ENCODE measurements at regions not wholly inside any gene's neighbourhood (a gene's known extent, or its start where the extent isn't known, plus 50 kb on each side); places are given as distances from the start of the nearest gene placed in this dataset.
"Not testable (repeated sequence)": the region's sequence is repeated elsewhere in the genome, so short reads cannot be mapped to it uniquely, and the experiment has no call there.

- DNase-seq = not testable (repeated sequence)
These were observed 384.7 kb upstream of the DEPDC1 start for GRCh38 chr1:68881330-68882194.

GRCh38 chr1:68889471-68889870, 392.6 kb upstream of the DEPDC1 start:
- DNase-seq = no peak

- DNase-seq = no peak
These were observed 393.9 kb upstream of the DEPDC1 start for GRCh38 chr1:68890736-68891135.

- DNase-seq = no peak
These were observed 407.6 kb upstream of the DEPDC1 start for GRCh38 chr1:68904477-68904876.

GRCh38 chr1:68906431-68906830, 409.5 kb upstream of the DEPDC1 start:
- DNase-seq = no peak

GRCh38 chr1:68907491-68907890, 410.6 kb upstream of the DEPDC1 start:
- no peak for DNase-seq

- DNase-seq = no peak
These were observed 411.4 kb upstream of the DEPDC1 start for GRCh38 chr1:68908316-68908715.

GRCh38 chr1:68916221-68916902, 419.5 kb upstream of the DEPDC1 start:
- no peak for DNase-seq

- no peak for DNase-seq
These were observed 420.6 kb upstream of the DEPDC1 start for GRCh38 chr1:68917456-68917855.

- no peak for DNase-seq
These were observed 421.7 kb upstream of the DEPDC1 start for GRCh38 chr1:68918563-68918962.

- DNase-seq = no peak
These were observed 422.2 kb upstream of the DEPDC1 start for GRCh38 chr1:68919075-68919474.

- DNase-seq = not testable (repeated sequence)
These were observed 426.7 kb upstream of the DEPDC1 start for GRCh38 chr1:68923475-68924088.

GRCh38 chr1:68930101-68930500, 433.2 kb upstream of the DEPDC1 start:
- no peak for DNase-seq

GRCh38 chr1:68936530-68936929, 439.6 kb upstream of the DEPDC1 start:
- no peak for DNase-seq

GRCh38 chr1:68938051-68938666, 441.3 kb upstream of the DEPDC1 start:
- DNase-seq = no peak

- no peak for DNase-seq
These were observed 453.2 kb upstream of the DEPDC1 start for GRCh38 chr1:68950036-68950435.

GRCh38 chr1:68953311-68953710, 456.4 kb upstream of the DEPDC1 start:
- DNase-seq = no peak

GRCh38 chr1:68954841-68955240, 458.0 kb upstream of the DEPDC1 start:
- DNase-seq = no peak

- DNase-seq = no peak
These were observed 458.5 kb upstream of the DEPDC1 start for GRCh38 chr1:68955424-68955823.

GRCh38 chr1:68958958-68959357, 462.1 kb upstream of the DEPDC1 start:
- no peak for DNase-seq

GRCh38 chr1:68959461-68960030, 462.7 kb upstream of the DEPDC1 start:
- DNase-seq = no peak

GRCh38 chr1:68961143-68961542, 464.3 kb upstream of the DEPDC1 start:
- DNase-seq = no peak

- DNase-seq = no peak
These were observed 466.5 kb upstream of the DEPDC1 start for GRCh38 chr1:68963353-68963752.
